Astrocyte (in vitro differentiated cells and primary cell): ENCODE measurements at regions not wholly inside any gene's neighbourhood (a gene's known extent, or its start where the extent isn't known, plus 50 kb on each side); places are given as distances from the start of the nearest gene placed in this dataset.

Experiments used
- EZH2 ChIP-seq: IDR thresholded peaks from 2 replicates; pipeline ENCODE4 v1.6.1; 2012; ENCODE audit warnings: mild to moderate bottlenecking, low read length, inconsistent platforms; ENCODE audit not compliant: insufficient read depth
- TF ChIP-seq, protein P1 (sequence below): IDR thresholded peaks from 2 replicates; pipeline ENCODE4 v1.5.1; 2011; ENCODE audit warnings: low read depth, mild to moderate bottlenecking, inconsistent platforms, low read length, moderate library complexity; ENCODE audit not compliant: insufficient read depth

DNA sequence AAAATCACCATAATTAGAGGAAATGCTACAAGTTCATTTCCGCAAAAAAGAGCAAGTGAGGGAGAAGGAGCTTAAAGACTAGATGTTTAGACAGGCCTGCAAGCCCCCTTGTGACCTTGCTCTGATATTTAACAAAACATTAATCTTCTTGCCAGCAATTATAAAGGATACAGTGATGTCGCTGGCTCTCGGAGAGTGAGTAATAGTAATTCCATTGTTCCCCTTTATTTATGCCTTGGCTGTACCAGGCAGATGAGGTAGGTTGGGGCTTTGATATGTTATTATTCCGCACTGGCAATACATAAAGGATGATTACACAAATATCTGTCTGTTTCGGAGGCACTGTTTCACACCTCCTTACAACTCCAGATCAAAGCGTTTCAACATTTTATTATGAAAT, 204.8 kb upstream of the SALL1 start:
- TF ChIP-seq, protein P1, sequence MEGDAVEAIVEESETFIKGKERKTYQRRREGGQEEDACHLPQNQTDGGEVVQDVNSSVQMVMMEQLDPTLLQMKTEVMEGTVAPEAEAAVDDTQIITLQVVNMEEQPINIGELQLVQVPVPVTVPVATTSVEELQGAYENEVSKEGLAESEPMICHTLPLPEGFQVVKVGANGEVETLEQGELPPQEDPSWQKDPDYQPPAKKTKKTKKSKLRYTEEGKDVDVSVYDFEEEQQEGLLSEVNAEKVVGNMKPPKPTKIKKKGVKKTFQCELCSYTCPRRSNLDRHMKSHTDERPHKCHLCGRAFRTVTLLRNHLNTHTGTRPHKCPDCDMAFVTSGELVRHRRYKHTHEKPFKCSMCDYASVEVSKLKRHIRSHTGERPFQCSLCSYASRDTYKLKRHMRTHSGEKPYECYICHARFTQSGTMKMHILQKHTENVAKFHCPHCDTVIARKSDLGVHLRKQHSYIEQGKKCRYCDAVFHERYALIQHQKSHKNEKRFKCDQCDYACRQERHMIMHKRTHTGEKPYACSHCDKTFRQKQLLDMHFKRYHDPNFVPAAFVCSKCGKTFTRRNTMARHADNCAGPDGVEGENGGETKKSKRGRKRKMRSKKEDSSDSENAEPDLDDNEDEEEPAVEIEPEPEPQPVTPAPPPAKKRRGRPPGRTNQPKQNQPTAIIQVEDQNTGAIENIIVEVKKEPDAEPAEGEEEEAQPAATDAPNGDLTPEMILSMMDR, result no peak
- TF ChIP-seq EZH2, result no peak
